Activated CD4-positive, alpha-beta T cell treated with anti-CD3 and anti-CD28 coated beads for 24 hours (primary cell): ENCODE measurements at regions not wholly inside any gene's neighbourhood (a gene's known extent, or its start where the extent isn't known, plus 50 kb on each side); places are given as distances from the start of the nearest gene placed in this dataset.
"Not testable (repeated sequence)": the region's sequence is repeated elsewhere in the genome, so short reads cannot be mapped to it uniquely, and the experiment has no call there.

Experiments used
- DNase-seq, 2 donors: peaks; one replicate each; pipeline ENCODE4 v3.0.0-alpha.2; 2020; ENCODE audit warnings: low read depth in 2 of 2

- DNase-seq = no peak
Observed at GRCh38 chr3:24687671-24688070, 193.0 kb upstream of the THRB start.

GRCh38 chr3:24688446-24689148, 193.9 kb upstream of the THRB start:
- DNase-seq = no peak

- DNase-seq = no peak
Observed at GRCh38 chr3:24689353-24689752, 194.7 kb upstream of the THRB start.

- no peak for DNase-seq
Observed at GRCh38 chr3:24690777-24691176, 196.1 kb upstream of the THRB start.

- not testable (repeated sequence) for DNase-seq
Observed at GRCh38 chr3:24699078-24699477, 204.4 kb upstream of the THRB start.

- no peak for DNase-seq
Observed at GRCh38 chr3:24704496-24704895, 209.8 kb upstream of the THRB start.

GRCh38 chr3:24707936-24708335, 213.3 kb upstream of the THRB start:
- no peak for DNase-seq

- DNase-seq = no peak
Observed at GRCh38 chr3:24709956-24710355, 215.3 kb upstream of the THRB start.

- no peak for DNase-seq
Observed at GRCh38 chr3:24713516-24713915, 218.9 kb upstream of the THRB start.

- DNase-seq = no peak
Observed at GRCh38 chr3:24714436-24714835, 219.8 kb upstream of the THRB start.

GRCh38 chr3:24715171-24715792, 220.6 kb upstream of the THRB start:
- DNase-seq = no peak

- no peak for DNase-seq
Observed at GRCh38 chr3:24722087-24722486, 227.4 kb upstream of the THRB start.

GRCh38 chr3:24725514-24726255, 231.0 kb upstream of the THRB start:
- DNase-seq = no peak

GRCh38 chr3:24726423-24726822, 231.8 kb upstream of the THRB start:
- DNase-seq = no peak

- no peak for DNase-seq
Observed at GRCh38 chr3:24730173-24730572, 235.5 kb upstream of the THRB start.

- DNase-seq = no peak
Observed at GRCh38 chr3:24734019-24734418, 239.4 kb upstream of the THRB start.

GRCh38 chr3:24736701-24737100, 242.1 kb upstream of the THRB start:
- no peak for DNase-seq

GRCh38 chr3:24740326-24740725, 245.7 kb upstream of the THRB start:
- no peak for DNase-seq

- DNase-seq = no peak
Observed at GRCh38 chr3:24741506-24741905, 246.9 kb upstream of the THRB start.

- no peak for DNase-seq
Observed at GRCh38 chr3:24748520-24748919, 253.9 kb upstream of the THRB start.

GRCh38 chr3:24751020-24751419, 256.4 kb upstream of the THRB start:
- no peak for DNase-seq

GRCh38 chr3:24756101-24756888, 261.6 kb upstream of the THRB start:
- DNase-seq = no peak
